ENCODE measurements at regions not wholly inside any gene's neighbourhood (a gene's known extent, or its start where the extent isn't known, plus 50 kb on each side); places are given as distances from the start of the nearest gene placed in this dataset.
A peak's percentile ranks its signal among the peaks of the same experiment; 100 is the strongest.

DNA sequence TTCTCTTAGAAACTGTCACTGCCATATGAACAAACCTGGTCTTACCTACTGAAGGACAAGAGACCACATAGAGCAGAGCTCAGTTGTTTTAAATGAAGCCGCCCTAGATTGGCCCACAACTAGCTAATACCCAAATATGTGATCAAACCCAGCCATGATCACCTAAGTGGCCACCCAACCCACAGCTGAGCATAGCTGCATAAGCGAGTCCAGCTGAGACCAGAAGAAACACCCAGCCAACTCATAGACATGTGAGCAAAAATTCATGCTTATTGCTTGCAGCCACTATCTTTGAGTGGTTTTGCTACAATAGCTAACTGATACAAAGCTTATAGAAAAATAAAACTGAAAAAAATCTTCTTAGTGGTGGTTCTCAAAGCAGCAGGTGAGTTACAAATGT lies 124.3 kb upstream of the CPNE4 start:
- no peaks in the 10 kb centered on the region for H3K36me3 Mint-ChIP-seq
- no peak for ATAC-seq
- H3K4me1 Mint-ChIP-seq (ENCODE audit: low read depth in 2 of 2) = no peaks in the 10 kb centered on the region
- no peaks in the 10 kb centered on the region for H3K9me3 Mint-ChIP-seq
- no peak overlapping the region for H3K27ac Mint-ChIP-seq
- no peak overlapping the region for H3K4me3 Mint-ChIP-seq
- H3K27me3 Mint-ChIP-seq = peaks cover 0 to 9% of the 10 kb centered on the region in 2 donors
- no peak for DNase-seq (ENCODE audit: low spot score)

DNA sequence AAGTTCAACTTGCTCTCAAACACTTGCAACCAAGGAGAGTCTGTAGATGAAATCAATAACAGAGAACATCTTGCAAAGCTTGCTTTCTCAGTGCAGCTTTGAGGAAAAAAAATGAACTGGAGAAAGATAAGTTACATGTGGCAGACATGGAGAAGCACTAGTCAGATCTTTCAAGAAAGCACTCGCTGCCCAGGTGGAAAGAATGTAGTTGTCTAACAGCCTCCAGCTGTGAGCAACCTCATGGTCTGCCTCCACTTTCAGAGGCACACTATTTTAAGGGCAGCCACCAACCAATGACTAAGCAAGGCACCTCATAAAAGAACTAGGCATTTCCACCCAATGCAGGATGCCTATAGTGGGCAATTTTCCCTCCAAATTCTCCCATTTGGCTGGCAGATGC lies 125.4 kb upstream of the CPNE4 start:
- Mint-ChIP-seq H3K27ac (no peak overlapping the region), H3K4me3 (no peak overlapping the region), H3K9me3 (no peaks in the 10 kb centered on the region), H3K36me3 (no peaks in the 10 kb centered on the region), H3K4me1 (ENCODE audit: low read depth in 2 of 2) (no peaks in the 10 kb centered on the region), H3K27me3 (peaks cover 0 to 9% of the 10 kb centered on the region in 2 donors)
- ATAC-seq (no peak), DNase-seq (ENCODE audit: low spot score) (no peak)

DNA sequence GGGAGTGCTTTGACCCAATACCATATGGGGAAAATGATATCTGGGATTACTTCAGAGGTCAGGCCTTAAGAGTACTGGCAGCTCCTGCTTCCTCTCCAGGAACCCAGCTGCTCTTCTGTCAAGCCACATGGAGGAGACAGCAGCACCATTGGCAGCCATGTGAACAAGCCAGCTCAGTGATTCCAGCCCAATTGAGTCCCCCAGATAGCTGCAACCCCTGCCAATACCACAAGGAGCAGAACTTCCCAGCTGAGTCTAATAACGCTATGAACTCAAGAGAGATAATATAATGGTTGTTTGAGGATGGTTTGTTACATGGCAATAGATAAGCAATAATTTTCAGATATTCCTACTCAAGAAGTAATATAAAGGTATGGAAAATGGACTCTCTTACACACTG lies 126.8 kb upstream of the CPNE4 start:
- Mint-ChIP-seq H3K27ac (no peak overlapping the region), H3K4me1 (ENCODE audit: low read depth in 2 of 2) (no peaks in the 10 kb centered on the region), H3K9me3 (peaks cover 5% of the 10 kb centered on the region), H3K36me3 (no peaks in the 10 kb centered on the region), H3K27me3 (peaks cover 0 to 20% of the 10 kb centered on the region in 2 donors), H3K4me3 (no peak overlapping the region)
- ATAC-seq (no peak), DNase-seq (ENCODE audit: low spot score) (no peak)

DNA sequence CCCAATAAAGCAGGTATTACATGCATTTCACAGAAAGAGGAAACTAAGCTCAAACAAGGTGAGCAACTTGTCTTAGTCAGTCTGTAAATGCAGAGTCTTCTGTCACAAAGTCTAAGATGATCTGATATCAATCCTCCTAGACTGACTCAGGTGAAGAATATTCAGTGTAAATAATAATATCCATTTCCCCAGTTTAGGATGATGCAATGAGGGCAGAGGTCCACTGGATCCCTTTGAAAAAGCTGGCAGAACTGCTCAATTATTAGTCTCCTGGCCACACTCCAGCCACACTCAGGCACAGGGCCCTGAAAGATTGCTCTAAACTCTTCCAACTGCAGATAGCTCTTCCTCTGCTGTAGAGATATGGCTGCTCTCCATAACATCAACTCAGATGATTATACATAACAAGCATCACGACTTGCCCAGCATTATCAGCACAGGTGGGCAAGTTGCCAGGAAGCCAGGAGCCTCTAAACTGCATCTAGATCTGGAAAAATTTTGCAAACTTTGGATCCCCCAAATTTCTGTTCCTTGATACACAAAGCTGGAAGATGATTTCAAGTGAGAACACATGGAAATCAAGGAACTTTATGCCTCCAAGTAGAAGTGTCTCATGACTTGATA lies 129.8 kb upstream of the CPNE4 start:
- Mint-ChIP-seq H3K36me3 (no peaks in the 10 kb centered on the region), H3K27ac (no peak overlapping the region), H3K4me1 (ENCODE audit: low read depth in 2 of 2) (no peaks in the 10 kb centered on the region), H3K27me3 (peaks cover 2 to 10% of the 10 kb centered on the region in 2 donors), H3K4me3 (no peak overlapping the region), H3K9me3 (peaks cover 5% of the 10 kb centered on the region)
- ATAC-seq (no peak), DNase-seq (ENCODE audit: low spot score) (no peak)

DNA sequence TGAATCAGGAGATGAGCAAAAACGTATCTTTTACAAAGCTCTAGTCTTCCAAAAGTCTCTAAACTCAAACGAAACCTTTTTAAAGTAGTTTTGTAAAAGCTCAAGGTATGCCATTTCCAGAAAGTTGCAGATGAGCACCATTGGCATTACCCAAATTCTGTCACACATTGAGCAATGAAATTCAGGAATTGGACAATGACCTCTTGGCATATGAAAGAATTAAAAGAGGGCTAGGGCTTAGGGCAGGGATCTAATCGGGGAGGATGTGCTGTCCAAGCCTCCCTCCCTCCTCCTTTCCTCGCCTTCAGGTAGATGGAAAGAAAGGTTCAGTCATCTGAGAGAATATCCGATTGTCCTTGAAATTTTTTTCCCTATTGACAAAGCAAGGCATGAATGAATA lies 133.1 kb upstream of the CPNE4 start:
- no peaks in the 10 kb centered on the region for H3K36me3 Mint-ChIP-seq
- peaks cover 2 to 10% of the 10 kb centered on the region in 2 donors for H3K27me3 Mint-ChIP-seq
- H3K9me3 Mint-ChIP-seq = peaks cover 5% of the 10 kb centered on the region
- no peak for DNase-seq (ENCODE audit: low spot score)
- H3K27ac Mint-ChIP-seq = no peak overlapping the region
- no peaks in the 10 kb centered on the region for H3K4me1 Mint-ChIP-seq (ENCODE audit: low read depth in 2 of 2)
- ATAC-seq = no peak
- no peak overlapping the region for H3K4me3 Mint-ChIP-seq

DNA sequence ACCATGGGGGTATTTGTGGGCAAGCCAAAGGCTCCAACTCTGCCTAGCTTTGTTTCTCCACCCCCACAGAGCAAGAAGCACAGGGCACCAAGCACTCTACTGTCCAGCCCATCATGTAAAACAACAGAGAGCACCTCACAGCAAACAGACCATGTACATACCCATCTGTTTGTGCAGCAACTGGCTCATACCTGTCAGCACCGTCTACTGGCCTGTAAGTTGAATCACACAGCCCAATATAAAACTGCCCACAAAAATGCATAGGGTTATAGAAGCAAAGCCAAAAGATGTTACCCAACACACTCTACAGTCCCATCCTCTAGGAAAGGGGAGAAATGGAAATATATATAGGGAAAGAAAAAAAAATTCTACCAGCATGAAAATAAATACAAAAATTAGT lies 139.7 kb upstream of the CPNE4 start:
- ATAC-seq (peak in 1 of 2 donors; percentile 15), DNase-seq (ENCODE audit: low spot score) (no peak)
- Mint-ChIP-seq H3K27me3 (peaks cover 0 to 3% of the 10 kb centered on the region in 2 donors), H3K4me1 (ENCODE audit: low read depth in 2 of 2) (no peaks in the 10 kb centered on the region), H3K4me3 (no peak overlapping the region), H3K27ac (no peak overlapping the region), H3K36me3 (no peaks in the 10 kb centered on the region), H3K9me3 (no peaks in the 10 kb centered on the region)

DNA sequence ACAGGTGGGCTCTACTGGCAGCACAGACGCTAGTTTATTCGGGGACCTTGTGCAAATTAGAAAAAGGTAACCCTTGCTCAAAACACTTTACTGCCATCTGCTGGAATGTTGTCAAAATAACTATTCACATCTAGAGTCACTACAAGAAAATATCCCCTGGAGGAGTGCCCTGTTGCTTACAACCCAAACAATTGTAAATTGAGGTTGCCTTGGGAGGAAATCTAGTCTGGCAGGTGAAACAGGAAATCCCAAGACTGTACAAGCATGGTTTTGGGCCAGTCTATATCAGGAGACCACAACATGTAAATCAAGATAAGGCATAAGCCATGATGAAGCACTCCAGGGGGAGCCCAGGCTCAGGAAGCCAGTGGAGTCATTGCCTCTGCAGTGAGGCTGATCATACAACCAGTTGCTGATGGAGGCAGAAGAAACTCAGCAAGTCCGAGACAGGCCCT lies 136.8 kb upstream of the ACP3 start:
- H3K4me3 Mint-ChIP-seq = no peak overlapping the region
- DNase-seq (ENCODE audit: low spot score) (no peak), ATAC-seq (no peak)
- peaks cover 2 to 6% of the 10 kb centered on the region in 2 donors for H3K4me1 Mint-ChIP-seq (ENCODE audit: low read depth in 2 of 2)
- no peaks in the 10 kb centered on the region for H3K36me3 Mint-ChIP-seq
- H3K9me3 Mint-ChIP-seq = no peaks in the 10 kb centered on the region
- peaks cover 5 to 16% of the 10 kb centered on the region in 2 donors for H3K27me3 Mint-ChIP-seq
- H3K27ac Mint-ChIP-seq = no peak overlapping the region

DNA sequence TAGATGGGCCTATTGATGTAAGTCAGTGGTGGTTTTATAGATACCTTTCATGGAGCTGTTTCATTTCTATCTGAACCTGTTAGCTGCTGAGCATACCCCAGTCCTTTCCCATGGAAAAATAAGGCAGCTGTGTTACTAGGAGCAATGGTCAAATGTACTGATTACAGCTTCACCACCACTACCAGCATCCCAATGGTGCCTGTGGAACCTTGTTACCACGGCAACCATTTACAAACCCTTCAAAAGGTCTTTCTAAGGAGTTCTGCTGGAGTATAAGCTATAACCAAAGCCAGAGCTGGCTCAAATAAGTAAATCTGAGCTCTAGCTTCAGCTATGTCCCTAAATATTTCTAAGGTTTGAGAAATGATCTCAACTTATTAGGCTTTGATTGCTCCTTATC lies 133.4 kb upstream of the ACP3 start:
- H3K27ac Mint-ChIP-seq = no peak overlapping the region
- H3K9me3 Mint-ChIP-seq = no peaks in the 10 kb centered on the region
- H3K36me3 Mint-ChIP-seq = no peaks in the 10 kb centered on the region
- H3K4me1 Mint-ChIP-seq (ENCODE audit: low read depth in 2 of 2) = peaks cover 2 to 6% of the 10 kb centered on the region in 2 donors
- no peak overlapping the region for H3K4me3 Mint-ChIP-seq
- ATAC-seq (no peak), DNase-seq (ENCODE audit: low spot score) (no peak)
- peaks cover 8 to 30% of the 10 kb centered on the region in 2 donors for H3K27me3 Mint-ChIP-seq

DNA sequence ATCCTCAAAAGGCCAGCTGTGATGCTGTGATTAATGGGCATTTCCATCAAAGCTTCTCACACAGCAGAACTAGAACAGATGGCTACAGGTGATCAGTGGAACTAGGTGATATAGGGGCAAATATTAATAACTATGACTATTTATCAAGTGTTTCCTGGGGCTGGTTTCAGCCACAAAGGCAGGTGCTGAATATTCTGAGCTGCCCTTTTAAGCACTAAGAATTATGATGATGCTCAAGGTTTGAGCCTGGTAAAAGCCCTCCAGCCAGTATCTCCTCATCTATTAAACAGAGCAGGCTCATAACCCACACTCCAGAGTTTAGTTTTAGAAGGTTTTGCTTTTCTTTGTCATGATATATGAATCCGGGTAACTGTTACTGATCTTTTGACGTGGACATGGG lies 129.5 kb upstream of the ACP3 start:
- Mint-ChIP-seq H3K4me1 (ENCODE audit: low read depth in 2 of 2) (no peaks in the 10 kb centered on the region), H3K36me3 (no peaks in the 10 kb centered on the region), H3K9me3 (no peaks in the 10 kb centered on the region), H3K4me3 (no peak overlapping the region), H3K27ac (no peak overlapping the region), H3K27me3 (peaks cover 8 to 28% of the 10 kb centered on the region in 2 donors)
- DNase-seq (ENCODE audit: low spot score) (no peak), ATAC-seq (no peak)

DNA sequence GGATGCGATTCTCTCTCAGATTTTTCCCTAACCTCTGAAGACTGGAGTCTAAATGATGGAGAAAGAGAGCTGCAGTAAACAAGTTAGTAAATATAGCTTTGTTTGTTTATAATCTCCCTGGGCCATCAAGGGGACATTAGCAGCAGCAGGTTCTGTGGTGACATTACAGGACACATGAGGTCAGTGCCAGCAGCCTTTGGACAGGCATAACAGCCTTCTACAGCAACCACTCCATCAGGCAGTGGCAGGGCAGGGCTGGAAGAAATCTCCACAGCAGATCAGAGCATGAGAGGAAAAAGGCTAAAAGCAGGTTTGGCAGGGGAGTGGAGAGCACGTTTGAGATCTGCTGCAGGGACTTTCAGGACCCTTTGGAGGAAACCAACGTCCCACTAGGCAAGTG lies 127.6 kb upstream of the ACP3 start:
- no peak for ATAC-seq

DNA sequence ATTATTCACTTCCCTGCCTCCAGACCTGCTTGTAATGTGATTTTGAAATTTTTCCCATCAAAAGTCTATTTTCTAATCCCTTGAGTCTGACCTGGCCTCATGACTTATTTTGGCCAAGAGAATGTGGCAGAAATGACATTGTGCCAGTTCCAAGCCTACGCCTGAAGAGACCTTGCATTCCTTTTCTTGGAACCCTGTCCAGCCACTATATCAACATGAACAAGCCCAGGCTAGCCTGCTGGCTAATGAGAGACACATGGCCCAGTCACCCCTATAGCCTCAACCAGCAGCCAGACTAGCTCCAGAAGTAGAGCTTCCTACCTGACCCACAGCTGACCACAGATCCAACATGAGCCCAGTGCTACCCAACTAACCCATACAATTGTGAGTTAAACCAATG lies 121.1 kb upstream of the ACP3 start:
- ATAC-seq (no peak), DNase-seq (ENCODE audit: low spot score) (no peak)
- Mint-ChIP-seq H3K27ac (no peak overlapping the region), H3K4me3 (no peak overlapping the region), H3K36me3 (no peaks in the 10 kb centered on the region), H3K4me1 (ENCODE audit: low read depth in 2 of 2) (no peaks in the 10 kb centered on the region), H3K27me3 (peaks cover 7 to 11% of the 10 kb centered on the region in 2 donors), H3K9me3 (peaks cover 3% of the 10 kb centered on the region)

More for the DNA sequence above, 127.6 kb upstream of the ACP3 start:
- peaks cover 11 to 35% of the 10 kb centered on the region in 2 donors for H3K27me3 Mint-ChIP-seq
- no peak overlapping the region for H3K27ac Mint-ChIP-seq
- no peak for DNase-seq (ENCODE audit: low spot score)
- no peaks in the 10 kb centered on the region for H3K4me1 Mint-ChIP-seq (ENCODE audit: low read depth in 2 of 2)
- no peaks in the 10 kb centered on the region for H3K9me3 Mint-ChIP-seq
- no peak overlapping the region for H3K4me3 Mint-ChIP-seq
- no peaks in the 10 kb centered on the region for H3K36me3 Mint-ChIP-seq

DNA sequence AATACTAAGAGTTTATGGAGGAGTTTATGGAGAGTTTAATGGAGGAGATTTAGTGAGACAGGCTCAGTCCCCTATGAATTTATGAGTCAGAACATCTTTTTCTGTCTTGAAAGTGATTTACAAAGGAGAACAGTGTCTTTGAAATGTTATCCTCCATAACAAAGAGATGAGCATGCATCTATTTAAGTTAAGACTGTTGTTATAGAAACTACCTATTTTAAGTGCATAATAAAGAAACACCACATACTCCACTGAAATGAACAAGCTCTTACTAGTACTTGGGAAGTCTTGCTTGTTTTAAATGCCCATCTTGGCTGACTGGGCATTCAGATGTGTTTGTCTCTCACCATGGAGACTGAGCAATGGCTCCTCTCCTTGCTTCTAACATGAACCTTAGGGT lies 118.7 kb upstream of the ACP3 start:
- ATAC-seq (no peak), DNase-seq (ENCODE audit: low spot score) (no peak)
- no peak overlapping the region for H3K27ac Mint-ChIP-seq
- H3K4me3 Mint-ChIP-seq = no peak overlapping the region
- peaks cover 3% of the 10 kb centered on the region for H3K9me3 Mint-ChIP-seq
- peaks cover 7 to 9% of the 10 kb centered on the region in 2 donors for H3K27me3 Mint-ChIP-seq
- no peaks in the 10 kb centered on the region for H3K36me3 Mint-ChIP-seq
- no peaks in the 10 kb centered on the region for H3K4me1 Mint-ChIP-seq (ENCODE audit: low read depth in 2 of 2)

DNA sequence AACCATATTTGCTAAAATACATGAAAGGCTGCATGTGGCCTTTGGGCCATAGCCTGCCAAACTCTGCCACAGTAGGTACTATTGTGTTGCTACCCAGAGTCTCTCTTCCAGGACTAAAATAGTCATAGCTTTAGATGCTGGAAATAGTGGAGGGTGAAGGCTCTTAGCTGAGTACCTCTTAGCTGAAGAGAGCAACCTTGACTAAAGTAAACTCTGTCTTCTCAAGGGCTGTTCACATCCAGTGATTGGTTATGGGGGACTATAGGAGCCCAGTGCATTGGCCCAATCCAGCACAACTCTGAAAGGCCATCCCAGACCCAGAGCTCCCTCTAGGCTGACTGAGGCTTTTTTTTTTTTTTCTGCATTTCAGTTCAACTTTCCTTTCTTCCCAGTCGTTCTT lies 117.8 kb upstream of the ACP3 start:
- H3K4me3 Mint-ChIP-seq = no peak overlapping the region
- H3K9me3 Mint-ChIP-seq = peaks cover 3% of the 10 kb centered on the region
- no peak overlapping the region for H3K27ac Mint-ChIP-seq
- H3K4me1 Mint-ChIP-seq (ENCODE audit: low read depth in 2 of 2) = no peaks in the 10 kb centered on the region
- ATAC-seq = peak in 1 of 2 donors; percentile 43
- H3K36me3 Mint-ChIP-seq = no peaks in the 10 kb centered on the region
- H3K27me3 Mint-ChIP-seq = peaks cover under 1 to 6% of the 10 kb centered on the region in 2 donors
- DNase-seq (ENCODE audit: low spot score) = no peak

DNA sequence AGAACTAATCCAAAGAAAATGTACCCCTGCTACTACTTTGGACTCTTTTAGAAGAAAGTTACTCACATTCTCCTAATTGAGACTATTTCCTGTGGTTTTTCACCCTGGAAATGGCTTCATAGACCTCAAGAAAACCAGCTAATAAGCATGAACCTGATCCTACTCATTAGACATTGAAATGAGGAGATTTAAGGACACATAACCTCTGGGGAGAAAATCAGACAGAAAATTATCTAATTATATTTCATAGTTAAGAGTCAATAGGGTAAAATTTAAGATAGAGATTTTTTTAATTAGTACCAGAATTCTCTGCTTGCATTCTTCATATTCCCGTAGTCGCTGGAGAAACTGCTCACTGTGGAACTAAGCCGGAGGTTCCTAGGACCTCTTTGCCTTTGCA lies 114.6 kb upstream of the ACP3 start:
- DNase-seq (ENCODE audit: low spot score) = no peak
- Mint-ChIP-seq H3K27me3 (peaks cover 0 to 4% of the 10 kb centered on the region in 2 donors), H3K4me1 (ENCODE audit: low read depth in 2 of 2) (no peaks in the 10 kb centered on the region), H3K9me3 (no peaks in the 10 kb centered on the region), H3K36me3 (no peaks in the 10 kb centered on the region), H3K27ac (no peak overlapping the region), H3K4me3 (no peak overlapping the region)
- ATAC-seq = no peak

Measured in natural killer cell treated with Interleukin-12 subunit alpha and Interleukin-12 subunit beta and Interleukin-15 and Interleukin-18, amount 100 ng/mL, for 72 hours (primary cell).